GM23338 (cell line): ENCODE measurements at regions not wholly inside any gene's neighbourhood (a gene's known extent, or its start where the extent isn't known, plus 50 kb on each side); places are given as distances from the start of the nearest gene placed in this dataset.

ENCODE experiments used
- ATAC-seq: fragments of 200-7000 bp; cut with Tn5 transposase; 3 replicates; pipeline ENCODE4 v1.9.1; 2020
- DNase-seq: peaks from one replicate; pipeline ENCODE4 v3.0.0-alpha.2; 2015; ENCODE audit warnings: low spot score
- H2AFZ ChIP-seq: fragments of 200-600 bp; sonication (generic); 2 replicates; pipeline ENCODE4 v1.8.0; 2016; ENCODE audit warnings: antibody characterized with exemption, mild to moderate bottlenecking, moderate library complexity
- H3F3A ChIP-seq: fragments of 200-600 bp; sonication (generic); replicated peaks from 2 replicates; pipeline ENCODE4 v1.8.0; 2017; ENCODE audit warnings: antibody characterized with exemption, mixed run types, low read depth
- H3K27ac ChIP-seq: fragments of 200-600 bp; sonication (generic); 2 replicates; pipeline ENCODE4 v1.6.1; 2016; ENCODE audit warnings: low read depth
- H3K27me3 ChIP-seq: fragments of 200-600 bp; sonication (generic); 2 replicates; pipeline ENCODE4 v1.8.0; 2016; ENCODE audit warnings: mild to moderate bottlenecking, mixed run types, moderate library complexity; ENCODE audit not compliant: insufficient read depth
- H3K36me3 ChIP-seq: fragments of 200-600 bp; sonication (generic); 2 replicates; pipeline ENCODE4 v1.8.0; 2016; ENCODE audit warnings: mild to moderate bottlenecking; ENCODE audit not compliant: insufficient read depth
- H3K4me1 ChIP-seq: fragments of 200-600 bp; sonication (generic); 2 replicates; pipeline ENCODE4 v1.8.0; 2016; ENCODE audit warnings: mild to moderate bottlenecking, moderate library complexity; ENCODE audit not compliant: insufficient read depth
- H3K4me2 ChIP-seq: fragments of 200-600 bp; sonication (generic); 2 replicates; pipeline ENCODE4 v1.7.1; 2017; ENCODE audit warnings: mixed run types
- H3K4me3 ChIP-seq: fragments of 200-600 bp; sonication (generic); 2 replicates; pipeline ENCODE4 v1.6.1; 2016; ENCODE audit warnings: mixed run types
- H3K79me2 ChIP-seq: fragments of 200-600 bp; sonication (generic); replicated peaks from 2 replicates; pipeline ENCODE4 v1.8.0; 2017; ENCODE audit warnings: mild to moderate bottlenecking; ENCODE audit not compliant: insufficient read depth
- H3K9me2 ChIP-seq: fragments of 200-600 bp; sonication (generic); 2 replicates; pipeline ENCODE4 v1.8.0; 2017; ENCODE audit not compliant: insufficient read depth
- H4K20me1 ChIP-seq: fragments of 200-600 bp; sonication (generic); replicated peaks from 2 replicates; pipeline ENCODE4 v1.8.0; 2017; ENCODE audit warnings: mild to moderate bottlenecking; ENCODE audit not compliant: insufficient read depth
- H3K27ac Mint-ChIP-seq: 2 replicates; pipeline ENCODE4 v1.8.0; 2020; ENCODE audit warnings: inconsistent platforms, mild to moderate bottlenecking, moderate library complexity, mixed read lengths
- H3K27me3 Mint-ChIP-seq: 3 replicates; pipeline ENCODE4 v1.8.0; 2022; ENCODE audit warnings: low read depth, mild to moderate bottlenecking, moderate library complexity, mixed read lengths, inconsistent platforms; ENCODE audit not compliant: insufficient read depth, poor library complexity
- H3K36me3 Mint-ChIP-seq: 3 replicates; pipeline ENCODE4 v1.8.0; 2021; ENCODE audit warnings: low read depth, mild to moderate bottlenecking, inconsistent platforms, moderate library complexity, mixed read lengths
- H3K4me1 Mint-ChIP-seq: 3 replicates; pipeline ENCODE4 v1.8.0; 2020; ENCODE audit warnings: mild to moderate bottlenecking, inconsistent platforms, mixed read lengths
- H3K4me3 Mint-ChIP-seq: 3 replicates; pipeline ENCODE4 v1.8.0; 2021; ENCODE audit warnings: moderate library complexity, mild to moderate bottlenecking, inconsistent platforms, mixed read lengths
- H3K9me3 Mint-ChIP-seq: 3 replicates; pipeline ENCODE4 v1.8.0; 2020; ENCODE audit warnings: moderate library complexity, mild to moderate bottlenecking, inconsistent platforms, mixed read lengths
- CREB1 ChIP-seq: fragments of 250-450 bp; sonication (Bioruptor Pico); IDR thresholded peaks from 2 replicates; pipeline ENCODE4 v1.5.0; 2020; ENCODE audit warnings: low read depth, mild to moderate bottlenecking, moderate library complexity
- EZH2 ChIP-seq: fragments of 200-600 bp; sonication (generic); IDR thresholded peaks from one replicate; pipeline ENCODE4 v1.8.0; 2017; ENCODE audit warnings: antibody characterized with exemption, mild to moderate bottlenecking, low read depth; ENCODE audit not compliant: unreplicated experiment
- EZH2phosphoT487 ChIP-seq: fragments of 200-600 bp; sonication (generic); IDR thresholded peaks from one replicate; pipeline ENCODE4 v1.8.1; 2018; ENCODE audit warnings: antibody characterized with exemption; ENCODE audit not compliant: unreplicated experiment
- JUNB ChIP-seq: IDR thresholded peaks from one replicate; pipeline ENCODE4 v1.6.1; 2016; ENCODE audit warnings: antibody characterized with exemption; ENCODE audit not compliant: unreplicated experiment
- NANOG ChIP-seq: IDR thresholded peaks from 2 replicates; pipeline ENCODE4 v1.6.1; 2016; ENCODE audit warnings: antibody characterized with exemption, borderline replicate concordance
- POLR2AphosphoS5 ChIP-seq: IDR thresholded peaks from 2 replicates; pipeline ENCODE4 v1.6.1; 2016; ENCODE audit warnings: antibody characterized with exemption, low read depth
- STAT1 ChIP-seq: IDR thresholded peaks from one replicate; pipeline ENCODE4 v1.6.1; 2016; ENCODE audit warnings: antibody characterized with exemption; ENCODE audit not compliant: unreplicated experiment
- ZNF114 ChIP-seq: fragments of 250-450 bp; sonication (Bioruptor Pico); IDR thresholded peaks from 2 replicates; pipeline ENCODE4 v1.5.0; 2020; ENCODE audit warnings: mild to moderate bottlenecking, moderate library complexity
- ZNF331 ChIP-seq: fragments of 250-450 bp; sonication (Bioruptor Pico); IDR thresholded peaks from 2 replicates; pipeline ENCODE4 v1.5.0; 2020; ENCODE audit warnings: low read depth, mild to moderate bottlenecking, moderate library complexity
- TF ChIP-seq, protein P1 (sequence below): IDR thresholded peaks from 2 replicates; pipeline ENCODE4 v1.6.1; 2016; ENCODE audit warnings: antibody characterized with exemption
- TF ChIP-seq, protein P2 (sequence below), 2 experiments: fragments of 200-600 bp in 1 of 2; sonication (generic) in 1 of 2; conservative IDR thresholded peaks; 2 replicates each; pipeline versions ENCODE4 v1.5.1 to v1.6.1; 2016 to 2017; ENCODE audit warnings: antibody characterized with exemption in 2 of 2, low read depth in 2 of 2, mild to moderate bottlenecking in 2 of 2, moderate library complexity in 1 of 2
- TF ChIP-seq, protein P3 (sequence below): IDR thresholded peaks from one replicate; pipeline ENCODE4 v1.6.1; 2018; ENCODE audit warnings: antibody characterized with exemption; ENCODE audit not compliant: unreplicated experiment
- TF ChIP-seq, protein P4 (sequence below): fragments of 250-450 bp; sonication (Bioruptor Pico); IDR thresholded peaks from 2 replicates; pipeline ENCODE4 v1.5.0; 2020; ENCODE audit warnings: mild to moderate bottlenecking, moderate library complexity

DNA sequence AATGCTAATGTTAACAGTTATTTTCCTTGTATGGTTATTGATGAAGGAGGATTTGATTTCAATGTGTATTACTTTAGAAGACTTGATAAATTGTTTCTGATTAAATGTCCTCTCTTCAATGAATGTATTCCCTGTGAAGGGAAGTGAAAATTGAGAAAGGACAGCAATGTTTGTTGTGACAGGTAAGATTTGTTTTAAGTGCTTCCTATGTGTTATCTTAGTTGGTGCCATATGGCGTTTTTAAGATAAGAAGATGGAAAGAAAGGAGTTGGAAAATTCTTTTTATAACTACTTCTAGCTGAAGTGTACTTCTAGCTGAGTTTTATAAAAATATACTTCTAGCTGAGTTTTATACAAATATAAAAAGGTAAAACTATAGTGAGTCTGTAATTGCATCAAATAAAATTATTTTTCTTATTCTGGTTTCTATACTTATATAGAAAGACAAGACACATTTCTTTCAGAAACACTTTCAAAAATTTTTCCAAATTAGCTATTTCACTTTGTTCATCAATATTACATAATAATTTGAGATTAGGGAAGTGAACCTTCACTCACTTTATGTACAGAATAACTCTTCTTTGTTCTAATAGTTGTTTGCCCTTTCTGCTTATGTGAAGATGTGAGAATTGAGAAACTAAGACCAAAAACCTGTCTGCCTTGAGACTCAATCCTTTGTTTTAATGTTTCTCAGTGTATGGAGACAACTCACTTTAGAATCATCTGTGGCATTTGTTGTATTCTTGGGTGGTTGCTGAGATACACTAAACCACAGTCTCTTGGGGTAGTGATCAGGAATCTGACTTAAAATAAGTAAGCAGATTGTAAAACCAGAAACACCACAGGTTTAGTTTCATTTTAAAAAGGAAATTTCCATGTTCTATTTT, 382.9 kb upstream of the B3GALT2 start:
- H2AFZ ChIP-seq = peak overlapping the region; percentile 13; the same call in 1 of the 2 replicates
- TF ChIP-seq CREB1 (CRISPR knock-in tag) (no peak), STAT1 (no peak), JUNB (no peak), EZH2 (no peak), NANOG (no peak), ZNF331 (CRISPR knock-in tag) (no peak), POLR2AphosphoS5 (no peak), EZH2phosphoT487 (no peak), ZNF114 (CRISPR knock-in tag) (no peak)
- TF ChIP-seq, protein P1, sequence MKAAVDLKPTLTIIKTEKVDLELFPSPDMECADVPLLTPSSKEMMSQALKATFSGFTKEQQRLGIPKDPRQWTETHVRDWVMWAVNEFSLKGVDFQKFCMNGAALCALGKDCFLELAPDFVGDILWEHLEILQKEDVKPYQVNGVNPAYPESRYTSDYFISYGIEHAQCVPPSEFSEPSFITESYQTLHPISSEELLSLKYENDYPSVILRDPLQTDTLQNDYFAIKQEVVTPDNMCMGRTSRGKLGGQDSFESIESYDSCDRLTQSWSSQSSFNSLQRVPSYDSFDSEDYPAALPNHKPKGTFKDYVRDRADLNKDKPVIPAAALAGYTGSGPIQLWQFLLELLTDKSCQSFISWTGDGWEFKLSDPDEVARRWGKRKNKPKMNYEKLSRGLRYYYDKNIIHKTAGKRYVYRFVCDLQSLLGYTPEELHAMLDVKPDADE = no peak
- TF ChIP-seq, protein P2, sequence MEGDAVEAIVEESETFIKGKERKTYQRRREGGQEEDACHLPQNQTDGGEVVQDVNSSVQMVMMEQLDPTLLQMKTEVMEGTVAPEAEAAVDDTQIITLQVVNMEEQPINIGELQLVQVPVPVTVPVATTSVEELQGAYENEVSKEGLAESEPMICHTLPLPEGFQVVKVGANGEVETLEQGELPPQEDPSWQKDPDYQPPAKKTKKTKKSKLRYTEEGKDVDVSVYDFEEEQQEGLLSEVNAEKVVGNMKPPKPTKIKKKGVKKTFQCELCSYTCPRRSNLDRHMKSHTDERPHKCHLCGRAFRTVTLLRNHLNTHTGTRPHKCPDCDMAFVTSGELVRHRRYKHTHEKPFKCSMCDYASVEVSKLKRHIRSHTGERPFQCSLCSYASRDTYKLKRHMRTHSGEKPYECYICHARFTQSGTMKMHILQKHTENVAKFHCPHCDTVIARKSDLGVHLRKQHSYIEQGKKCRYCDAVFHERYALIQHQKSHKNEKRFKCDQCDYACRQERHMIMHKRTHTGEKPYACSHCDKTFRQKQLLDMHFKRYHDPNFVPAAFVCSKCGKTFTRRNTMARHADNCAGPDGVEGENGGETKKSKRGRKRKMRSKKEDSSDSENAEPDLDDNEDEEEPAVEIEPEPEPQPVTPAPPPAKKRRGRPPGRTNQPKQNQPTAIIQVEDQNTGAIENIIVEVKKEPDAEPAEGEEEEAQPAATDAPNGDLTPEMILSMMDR (conservative IDR thresholded peaks at IDR 0.05; ENCODE audit: low read depth in 2 of 2) = no peak
- TF ChIP-seq, protein P3, sequence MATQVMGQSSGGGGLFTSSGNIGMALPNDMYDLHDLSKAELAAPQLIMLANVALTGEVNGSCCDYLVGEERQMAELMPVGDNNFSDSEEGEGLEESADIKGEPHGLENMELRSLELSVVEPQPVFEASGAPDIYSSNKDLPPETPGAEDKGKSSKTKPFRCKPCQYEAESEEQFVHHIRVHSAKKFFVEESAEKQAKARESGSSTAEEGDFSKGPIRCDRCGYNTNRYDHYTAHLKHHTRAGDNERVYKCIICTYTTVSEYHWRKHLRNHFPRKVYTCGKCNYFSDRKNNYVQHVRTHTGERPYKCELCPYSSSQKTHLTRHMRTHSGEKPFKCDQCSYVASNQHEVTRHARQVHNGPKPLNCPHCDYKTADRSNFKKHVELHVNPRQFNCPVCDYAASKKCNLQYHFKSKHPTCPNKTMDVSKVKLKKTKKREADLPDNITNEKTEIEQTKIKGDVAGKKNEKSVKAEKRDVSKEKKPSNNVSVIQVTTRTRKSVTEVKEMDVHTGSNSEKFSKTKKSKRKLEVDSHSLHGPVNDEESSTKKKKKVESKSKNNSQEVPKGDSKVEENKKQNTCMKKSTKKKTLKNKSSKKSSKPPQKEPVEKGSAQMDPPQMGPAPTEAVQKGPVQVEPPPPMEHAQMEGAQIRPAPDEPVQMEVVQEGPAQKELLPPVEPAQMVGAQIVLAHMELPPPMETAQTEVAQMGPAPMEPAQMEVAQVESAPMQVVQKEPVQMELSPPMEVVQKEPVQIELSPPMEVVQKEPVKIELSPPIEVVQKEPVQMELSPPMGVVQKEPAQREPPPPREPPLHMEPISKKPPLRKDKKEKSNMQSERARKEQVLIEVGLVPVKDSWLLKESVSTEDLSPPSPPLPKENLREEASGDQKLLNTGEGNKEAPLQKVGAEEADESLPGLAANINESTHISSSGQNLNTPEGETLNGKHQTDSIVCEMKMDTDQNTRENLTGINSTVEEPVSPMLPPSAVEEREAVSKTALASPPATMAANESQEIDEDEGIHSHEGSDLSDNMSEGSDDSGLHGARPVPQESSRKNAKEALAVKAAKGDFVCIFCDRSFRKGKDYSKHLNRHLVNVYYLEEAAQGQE = no peak
- TF ChIP-seq, protein P4, sequence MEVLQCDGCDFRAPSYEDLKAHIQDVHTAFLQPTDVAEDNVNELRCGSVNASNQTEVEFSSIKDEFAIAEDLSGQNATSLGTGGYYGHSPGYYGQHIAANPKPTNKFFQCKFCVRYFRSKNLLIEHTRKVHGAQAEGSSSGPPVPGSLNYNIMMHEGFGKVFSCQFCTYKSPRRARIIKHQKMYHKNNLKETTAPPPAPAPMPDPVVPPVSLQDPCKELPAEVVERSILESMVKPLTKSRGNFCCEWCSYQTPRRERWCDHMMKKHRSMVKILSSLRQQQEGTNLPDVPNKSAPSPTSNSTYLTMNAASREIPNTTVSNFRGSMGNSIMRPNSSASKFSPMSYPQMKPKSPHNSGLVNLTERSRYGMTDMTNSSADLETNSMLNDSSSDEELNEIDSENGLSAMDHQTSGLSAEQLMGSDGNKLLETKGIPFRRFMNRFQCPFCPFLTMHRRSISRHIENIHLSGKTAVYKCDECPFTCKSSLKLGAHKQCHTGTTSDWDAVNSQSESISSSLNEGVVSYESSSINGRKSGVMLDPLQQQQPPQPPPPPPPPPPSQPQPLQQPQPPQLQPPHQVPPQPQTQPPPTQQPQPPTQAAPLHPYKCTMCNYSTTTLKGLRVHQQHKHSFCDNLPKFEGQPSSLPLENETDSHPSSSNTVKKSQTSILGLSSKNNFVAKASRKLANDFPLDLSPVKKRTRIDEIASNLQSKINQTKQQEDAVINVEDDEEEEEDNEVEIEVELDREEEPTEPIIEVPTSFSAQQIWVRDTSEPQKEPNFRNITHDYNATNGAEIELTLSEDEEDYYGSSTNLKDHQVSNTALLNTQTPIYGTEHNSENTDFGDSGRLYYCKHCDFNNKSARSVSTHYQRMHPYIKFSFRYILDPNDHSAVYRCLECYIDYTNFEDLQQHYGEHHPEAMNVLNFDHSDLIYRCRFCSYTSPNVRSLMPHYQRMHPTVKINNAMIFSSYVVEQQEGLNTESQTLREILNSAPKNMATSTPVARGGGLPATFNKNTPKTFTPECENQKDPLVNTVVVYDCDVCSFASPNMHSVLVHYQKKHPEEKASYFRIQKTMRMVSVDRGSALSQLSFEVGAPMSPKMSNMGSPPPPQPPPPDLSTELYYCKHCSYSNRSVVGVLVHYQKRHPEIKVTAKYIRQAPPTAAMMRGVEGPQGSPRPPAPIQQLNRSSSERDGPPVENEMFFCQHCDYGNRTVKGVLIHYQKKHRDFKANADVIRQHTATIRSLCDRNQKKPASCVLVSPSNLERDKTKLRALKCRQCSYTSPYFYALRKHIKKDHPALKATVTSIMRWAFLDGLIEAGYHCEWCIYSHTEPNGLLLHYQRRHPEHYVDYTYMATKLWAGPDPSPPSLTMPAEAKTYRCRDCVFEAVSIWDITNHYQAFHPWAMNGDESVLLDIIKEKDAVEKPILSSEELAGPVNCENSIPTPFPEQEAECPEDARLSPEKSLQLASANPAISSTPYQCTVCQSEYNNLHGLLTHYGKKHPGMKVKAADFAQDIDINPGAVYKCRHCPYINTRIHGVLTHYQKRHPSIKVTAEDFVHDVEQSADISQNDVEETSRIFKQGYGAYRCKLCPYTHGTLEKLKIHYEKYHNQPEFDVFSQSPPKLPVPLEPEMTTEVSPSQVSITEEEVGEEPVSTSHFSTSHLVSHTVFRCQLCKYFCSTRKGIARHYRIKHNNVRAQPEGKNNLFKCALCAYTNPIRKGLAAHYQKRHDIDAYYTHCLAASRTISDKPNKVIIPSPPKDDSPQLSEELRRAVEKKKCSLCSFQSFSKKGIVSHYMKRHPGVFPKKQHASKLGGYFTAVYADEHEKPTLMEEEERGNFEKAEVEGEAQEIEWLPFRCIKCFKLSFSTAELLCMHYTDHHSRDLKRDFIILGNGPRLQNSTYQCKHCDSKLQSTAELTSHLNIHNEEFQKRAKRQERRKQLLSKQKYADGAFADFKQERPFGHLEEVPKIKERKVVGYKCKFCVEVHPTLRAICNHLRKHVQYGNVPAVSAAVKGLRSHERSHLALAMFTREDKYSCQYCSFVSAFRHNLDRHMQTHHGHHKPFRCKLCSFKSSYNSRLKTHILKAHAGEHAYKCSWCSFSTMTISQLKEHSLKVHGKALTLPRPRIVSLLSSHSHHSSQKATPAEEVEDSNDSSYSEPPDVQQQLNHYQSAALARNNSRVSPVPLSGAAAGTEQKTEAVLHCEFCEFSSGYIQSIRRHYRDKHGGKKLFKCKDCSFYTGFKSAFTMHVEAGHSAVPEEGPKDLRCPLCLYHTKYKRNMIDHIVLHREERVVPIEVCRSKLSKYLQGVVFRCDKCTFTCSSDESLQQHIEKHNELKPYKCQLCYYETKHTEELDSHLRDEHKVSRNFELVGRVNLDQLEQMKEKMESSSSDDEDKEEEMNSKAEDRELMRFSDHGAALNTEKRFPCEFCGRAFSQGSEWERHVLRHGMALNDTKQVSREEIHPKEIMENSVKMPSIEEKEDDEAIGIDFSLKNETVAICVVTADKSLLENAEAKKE (CRISPR knock-in tag) = no peak
- DNase-seq (no peak), ATAC-seq (no peak)
- no peaks in the 10 kb centered on the region for H3K27me3 ChIP-seq
- H4K20me1 ChIP-seq = no peaks in the 10 kb centered on the region
- Mint-ChIP-seq H3K4me1 (no peaks in the 10 kb centered on the region), H3K27ac (no peak overlapping the region), H3K4me3 (no peak overlapping the region), H3K27me3 (no peaks in the 10 kb centered on the region), H3K36me3 (0 out of 3 replicates have a peak, but pooled peaks cover 4% of the 10 kb centered on the region), H3K9me3 (peaks cover 4% of the 10 kb centered on the region; the same call in 1 of the 3 replicates)
- no peak overlapping the region for H3K4me2 ChIP-seq
- no peaks in the 10 kb centered on the region for H3K36me3 ChIP-seq
- no peaks in the 10 kb centered on the region for H3K79me2 ChIP-seq
- H3K4me1 ChIP-seq = peaks cover 6% of the 10 kb centered on the region
- peaks cover 3% of the 10 kb centered on the region; the same call in 1 of the 2 replicates for H3K9me2 ChIP-seq
- no peak overlapping the region for H3K27ac ChIP-seq
- no peaks in the 10 kb centered on the region for H3F3A ChIP-seq
- no peak overlapping the region for H3K4me3 ChIP-seq
